Esophagus muscularis mucosa (tissue), 4 donors: ENCODE measurements at regions not wholly inside any gene's neighbourhood (a gene's known extent, or its start where the extent isn't known, plus 50 kb on each side); places are given as distances from the start of the nearest gene placed in this dataset.

Experiments
- DNase-seq: peaks from one replicate; pipeline ENCODE4 v3.0.0-alpha.2; 2017; ENCODE audit errors: extremely low spot score
- H3K27ac ChIP-seq, 4 donors: fragments of 200-600 bp; sonication (generic); replicated peaks in 1 of 4; 1 replicate in 3 of 4; 2 replicates in 1 of 4; pipeline ENCODE4 v1.5.1; 2016 to 2019; ENCODE audit warnings: mild to moderate bottlenecking in 1 of 4
- H3K27me3 ChIP-seq, 4 donors: fragments of 200-600 bp; sonication (generic); one replicate each; pipeline versions ENCODE4 v1.5.1 to v1.6.0; 2016 to 2019
- H3K36me3 ChIP-seq, 4 donors: fragments of 200-600 bp; sonication (generic); one replicate each; pipeline ENCODE4 v1.5.1; 2016 to 2019
- H3K4me1 ChIP-seq, 4 donors: fragments of 200-600 bp; sonication (generic); one replicate each; pipeline ENCODE4 v1.5.1; 2016 to 2019
- H3K4me3 ChIP-seq, 4 donors: fragments of 200-600 bp; sonication (generic); 1 replicate in 2 of 4; 2 replicates in 2 of 4; pipeline ENCODE4 v1.5.1; 2016 to 2019; ENCODE audit warnings: mild to moderate bottlenecking in 4 of 4, moderate library complexity in 1 of 4
- H3K9me3 ChIP-seq, 4 donors: fragments of 200-600 bp; sonication (generic); 1 replicate in 3 of 4; 2 replicates in 1 of 4; pipeline ENCODE4 v1.5.1; 2016 to 2019
- CTCF ChIP-seq, 3 experiments: fragments of 200-600 bp in 2 of 3; fragments of 450-650 bp in 1 of 3; sonication (generic) in 2 of 3; IDR thresholded peaks; one replicate each; pipeline ENCODE4 v1.5.1; 2017 to 2019; ENCODE audit warnings: antibody characterized with exemption in 3 of 3, mild to moderate bottlenecking in 2 of 3, moderate library complexity in 1 of 3
- EP300 ChIP-seq: sonication (generic); formaldehyde crosslinking; IDR thresholded peaks from one replicate; pipeline ENCODE4 v1.6.1; 2017; ENCODE audit warnings: antibody characterized with exemption
- POLR2A ChIP-seq: fragments of 450-650 bp; IDR thresholded peaks from one replicate; pipeline ENCODE4 v1.6.1; 2017; ENCODE audit warnings: antibody characterized with exemption, moderate library complexity, mild to moderate bottlenecking, low read depth
- POLR2AphosphoS5 ChIP-seq, 2 donors: sonication (generic); formaldehyde crosslinking; IDR thresholded peaks; one replicate each; pipeline ENCODE4 v1.6.1; 2017; ENCODE audit warnings: antibody characterized with exemption in 2 of 2
- WGBS: methylation state at CpG from one replicate; pipeline ENCODE4 v1.1.5; 2018; 5-methylcytosine and 5-hydroxymethylcytosine counted together
- intact Hi-C: fragments of 100-400 bp; cut with DNase I; formaldehyde crosslinking; loops from one replicate; pipeline ENCODE4 v1.15.1; 2023

- WGBS, result 66% methylated on average over 10 of the region's 10 CpGs
- no peaks in the 10 kb centered on the region for H3K9me3 ChIP-seq
- no peak for DNase-seq
- H3K36me3 ChIP-seq, result no peaks in the 10 kb centered on the region
- TF ChIP-seq POLR2A (no peak), EP300 (no peak), CTCF (IDR thresholded peaks at IDR 0.05) (no peak), POLR2AphosphoS5 (IDR thresholded peaks at IDR 0.05) (peak in 1 of 2 donors; percentile 18)
- no peak overlapping the region for H3K4me3 ChIP-seq
- intact Hi-C loops, result no loop called here
- peaks cover 0 to 24% (median 3%) of the 10 kb centered on the region in 4 donors for H3K4me1 ChIP-seq
- no peaks in the 10 kb centered on the region for H3K27me3 ChIP-seq
- peak overlapping the region; percentile 38 to 70 (median 48) for H3K27ac ChIP-seq
These were observed 176.3 kb downstream of the SCP2D1 start for GRCh38 chr20:18989736-18990474.

DNA sequence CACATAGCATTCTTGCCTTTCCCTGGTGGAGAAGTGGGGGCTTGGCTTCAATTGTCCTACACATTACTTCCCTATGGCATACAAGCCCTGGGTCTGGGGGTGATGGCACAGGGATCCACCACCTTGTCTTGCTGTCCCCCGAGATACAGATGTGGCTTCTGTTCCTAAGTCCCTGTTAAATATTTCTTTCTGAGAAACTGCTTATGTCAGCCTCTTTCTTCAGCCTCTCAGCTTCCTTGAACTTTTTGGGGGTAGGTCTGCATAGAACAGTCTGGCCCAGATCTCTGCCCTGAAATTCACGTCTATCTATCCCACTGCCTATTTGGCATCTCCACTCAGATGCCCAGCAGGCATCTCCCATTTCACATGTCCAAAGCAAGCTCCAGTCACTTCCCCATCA lies 177.4 kb downstream of the SCP2D1 start:
- Histone ChIP-seq H3K4me3 (no peak overlapping the region), H3K9me3 (no peaks in the 10 kb centered on the region), H3K27ac (peak overlapping the region in 1 of 4 donors; percentile 70), H3K4me1 (peaks cover 0 to 16% (median 0%) of the 10 kb centered on the region in 4 donors), H3K36me3 (no peaks in the 10 kb centered on the region), H3K27me3 (no peaks in the 10 kb centered on the region)
- DNase-seq, result no peak
- intact Hi-C loops, result no loop called here
- 88% methylated on average over 2 of the region's 2 CpGs for WGBS
- TF ChIP-seq EP300 (no peak), POLR2AphosphoS5 (IDR thresholded peaks at IDR 0.05) (no peak), POLR2A (no peak), CTCF (IDR thresholded peaks at IDR 0.05) (no peak)

DNA sequence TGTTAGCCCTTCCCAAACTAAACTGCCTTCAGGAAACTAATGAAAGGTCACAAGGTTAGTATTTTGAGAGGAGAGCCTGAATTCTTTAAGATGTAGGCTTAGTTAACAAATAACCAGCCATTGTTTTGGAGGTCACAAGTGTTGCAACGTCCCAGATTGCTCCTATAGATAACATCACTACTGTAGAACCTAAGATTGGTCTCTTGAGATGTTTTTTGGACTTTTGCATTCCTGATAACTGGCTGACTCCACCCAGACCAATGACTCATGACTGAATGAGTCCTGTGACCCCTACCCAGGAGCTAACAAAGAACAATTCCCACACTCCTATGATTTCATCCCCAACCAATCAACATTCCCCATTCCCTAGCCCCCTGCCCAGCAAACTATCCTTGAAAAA lies 178.8 kb downstream of the SCP2D1 start:
- H3K27me3 ChIP-seq, result no peaks in the 10 kb centered on the region
- intact Hi-C loops, result no loop called here
- no peak overlapping the region for H3K27ac ChIP-seq
- no peaks in the 10 kb centered on the region for H3K36me3 ChIP-seq
- TF ChIP-seq POLR2A (no peak), CTCF (IDR thresholded peaks at IDR 0.05) (no peak), POLR2AphosphoS5 (IDR thresholded peaks at IDR 0.05) (no peak), EP300 (no peak)
- no peaks in the 10 kb centered on the region for H3K9me3 ChIP-seq
- no peak for DNase-seq
- peaks cover 0 to 6% (median 0%) of the 10 kb centered on the region in 4 donors for H3K4me1 ChIP-seq
- 75% methylated on average over 1 of the region's 1 CpG for WGBS
- no peak overlapping the region for H3K4me3 ChIP-seq

DNA sequence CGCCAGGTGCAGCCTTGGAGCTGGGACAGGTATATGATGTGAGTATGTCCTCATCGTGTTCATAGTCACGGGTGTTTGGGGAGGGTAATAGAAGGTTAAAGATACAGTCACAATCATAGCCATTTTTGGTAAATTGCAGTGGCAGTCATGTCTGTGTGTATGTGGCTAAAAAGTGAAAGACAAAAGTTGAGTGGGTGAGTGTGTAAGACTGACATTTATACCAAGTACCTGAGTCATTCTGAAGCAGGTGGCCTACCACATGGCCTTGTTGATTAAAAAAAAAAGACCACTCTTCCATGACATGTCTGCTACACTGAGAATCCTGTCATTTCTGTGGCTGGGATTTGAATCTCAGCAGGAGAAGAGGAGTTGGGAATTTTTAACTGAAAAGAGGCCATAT lies 181.9 kb downstream of the SCP2D1 start:
- Histone ChIP-seq H3K27ac (no peak overlapping the region), H3K9me3 (no peaks in the 10 kb centered on the region), H3K36me3 (no peaks in the 10 kb centered on the region), H3K27me3 (no peaks in the 10 kb centered on the region), H3K4me1 (peaks cover 0 to 2% (median 0%) of the 10 kb centered on the region in 4 donors), H3K4me3 (no peak overlapping the region)
- TF ChIP-seq CTCF (IDR thresholded peaks at IDR 0.05) (no peak), POLR2AphosphoS5 (IDR thresholded peaks at IDR 0.05) (no peak), POLR2A (no peak), EP300 (no peak)
- 84% methylated on average over 3 of the region's 3 CpGs for WGBS
- intact Hi-C loops, result no loop called here
- DNase-seq, result no peak

DNA sequence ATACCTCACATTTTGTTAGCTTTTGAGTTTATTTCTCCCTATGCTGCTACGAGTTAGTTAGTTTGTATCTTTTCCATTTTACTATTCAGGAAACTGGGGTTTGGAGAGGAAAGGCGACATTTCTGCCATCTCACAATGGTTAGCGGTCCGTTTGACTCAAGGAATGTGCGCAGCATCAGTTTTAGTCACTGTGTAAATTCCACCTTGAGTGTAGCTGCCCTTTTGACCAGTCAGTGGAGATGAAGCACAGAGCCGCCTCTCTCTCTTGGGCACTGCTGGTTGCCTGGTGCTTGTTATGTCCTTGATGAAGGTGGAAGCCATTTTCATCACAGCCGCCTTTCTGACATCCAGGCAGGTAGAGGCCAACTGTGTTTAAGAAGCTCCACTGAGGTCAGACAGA lies 185.5 kb downstream of the SCP2D1 start:
- Histone ChIP-seq H3K27me3 (no peaks in the 10 kb centered on the region), H3K9me3 (no peaks in the 10 kb centered on the region), H3K36me3 (no peaks in the 10 kb centered on the region), H3K4me1 (no peaks in the 10 kb centered on the region), H3K4me3 (no peak overlapping the region), H3K27ac (no peak overlapping the region)
- 92% methylated on average over 6 of the region's 7 CpGs for WGBS
- TF ChIP-seq POLR2AphosphoS5 (IDR thresholded peaks at IDR 0.05) (no peak), EP300 (no peak), POLR2A (no peak), CTCF (IDR thresholded peaks at IDR 0.05) (no peak)
- DNase-seq, result no peak
- intact Hi-C loops, result no loop called here
